Activated naive CD4-positive, alpha-beta T cell treated with anti-CD3 and anti-CD28 coated beads for 36 hours (primary cell): ENCODE measurements at regions not wholly inside any gene's neighbourhood (a gene's known extent, or its start where the extent isn't known, plus 50 kb on each side); places are given as distances from the start of the nearest gene placed in this dataset.

Experiments
- CTCF ChIA-PET: fragments of 350-600 bp; sonication (Branson Sonifier 250); formaldehyde crosslinking; loops from one replicate; lab custom pipeline; 2021; ENCODE audit warnings: antibody characterized with exemption; lab: Charles Lee
- DNase-seq: peaks from one replicate; pipeline ENCODE4 v3.0.0-alpha.2; 2020
- H3K27ac Mint-ChIP-seq: one replicate; pipeline ENCODE4 v1.8.0; 2021; ENCODE audit warnings: mild to moderate bottlenecking, mixed read lengths
- H3K27me3 Mint-ChIP-seq: one replicate; pipeline ENCODE4 v1.8.0; 2021; ENCODE audit warnings: low read depth, mixed read lengths
- H3K36me3 Mint-ChIP-seq: one replicate; pipeline ENCODE4 v1.8.0; 2021; ENCODE audit warnings: low read depth, mixed read lengths
- H3K4me1 Mint-ChIP-seq: one replicate; pipeline ENCODE4 v1.8.0; 2021; ENCODE audit warnings: low read depth, mixed read lengths
- H3K4me3 Mint-ChIP-seq: one replicate; pipeline ENCODE4 v1.8.0; 2021; ENCODE audit warnings: mild to moderate bottlenecking, moderate library complexity, mixed read lengths
- H3K9me3 Mint-ChIP-seq: one replicate; pipeline ENCODE4 v1.8.0; 2021; ENCODE audit warnings: mixed read lengths
- intact Hi-C: fragments of 100-400 bp; cut with micrococcal nuclease; formaldehyde crosslinking; loops from one replicate; pipeline ENCODE4 v1.15.1; 2023

- CTCF ChIA-PET = no interaction called here
- no peak for DNase-seq
Observed at GRCh38 chr11:76282172-76282571, 75.9 kb upstream of the WNT11 start.

DNA sequence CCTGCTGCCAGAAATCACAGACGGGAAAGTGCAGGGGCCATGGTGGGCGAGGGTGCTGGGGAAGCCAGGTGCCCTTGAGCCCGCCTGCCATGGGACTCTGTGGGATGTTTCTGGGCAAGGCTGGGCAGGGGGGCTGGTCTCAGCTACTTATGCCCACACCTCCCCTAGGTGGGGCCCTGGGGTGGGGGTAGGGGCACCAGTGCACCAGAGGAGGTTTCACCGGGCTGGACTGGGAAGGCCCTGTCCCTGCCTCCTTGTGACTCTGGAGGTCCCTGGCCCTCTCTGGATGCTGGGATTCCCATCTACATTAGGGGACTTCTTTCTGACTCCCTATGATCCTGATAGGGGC is 75.2 kb upstream of the WNT11 start:
- Mint-ChIP-seq H3K9me3 (no peaks in the 10 kb centered on the region), H3K27me3 (no peaks in the 10 kb centered on the region), H3K4me1 (no peaks in the 10 kb centered on the region), H3K4me3 (no peak overlapping the region), H3K27ac (no peak overlapping the region), H3K36me3 (no peaks in the 10 kb centered on the region)
- no peak for DNase-seq
- intact Hi-C loops = no loop called here
- CTCF ChIA-PET = interaction anchor here (1.1 kb wide), 1 partner anchor 74 kb away, joined by 3 read pairs; no protein-coding TSS in a partner anchor

More at GRCh38 chr11:76282172-76282571, 75.9 kb upstream of the WNT11 start:
- Mint-ChIP-seq H3K4me3 (no peak overlapping the region), H3K4me1 (peaks cover 3% of the 10 kb centered on the region), H3K27me3 (no peaks in the 10 kb centered on the region), H3K27ac (no peak overlapping the region), H3K36me3 (no peaks in the 10 kb centered on the region), H3K9me3 (no peaks in the 10 kb centered on the region)
- intact Hi-C loops = no loop called here

GRCh38 chr11:76280882-76281557 is 74.7 kb upstream of the WNT11 start:
- intact Hi-C loops = no loop called here
- H3K4me3 Mint-ChIP-seq = no peak overlapping the region
- H3K36me3 Mint-ChIP-seq = no peaks in the 10 kb centered on the region
- H3K4me1 Mint-ChIP-seq = no peaks in the 10 kb centered on the region
- H3K9me3 Mint-ChIP-seq = no peaks in the 10 kb centered on the region
- no peak overlapping the region for H3K27ac Mint-ChIP-seq
- H3K27me3 Mint-ChIP-seq = no peaks in the 10 kb centered on the region
- CTCF ChIA-PET = interaction anchor here (1.1 kb wide), 1 partner anchor 73 kb away, joined by 3 read pairs; no protein-coding TSS in a partner anchor
- no peak for DNase-seq

GRCh38 chr11:76280151-76280881 is 74.0 kb upstream of the WNT11 start:
- Mint-ChIP-seq H3K4me3 (no peak overlapping the region), H3K27ac (no peak overlapping the region), H3K27me3 (no peaks in the 10 kb centered on the region), H3K4me1 (no peaks in the 10 kb centered on the region), H3K9me3 (no peaks in the 10 kb centered on the region), H3K36me3 (no peaks in the 10 kb centered on the region)
- CTCF ChIA-PET = interaction anchor here (0.6 to 1.1 kb wide), 3 partner anchors 73 to 1372 kb away, joined by 3 read pairs; no protein-coding TSS in a partner anchor
- no peak for DNase-seq
- intact Hi-C loops = no loop called here

GRCh38 chr11:76279646-76280045 is 73.3 kb upstream of the WNT11 start:
- DNase-seq = no peak
- H3K27ac Mint-ChIP-seq = no peak overlapping the region
- H3K4me1 Mint-ChIP-seq = no peaks in the 10 kb centered on the region
- H3K9me3 Mint-ChIP-seq = no peaks in the 10 kb centered on the region
- H3K36me3 Mint-ChIP-seq = no peaks in the 10 kb centered on the region
- H3K27me3 Mint-ChIP-seq = no peaks in the 10 kb centered on the region
- intact Hi-C loops = no loop called here
- CTCF ChIA-PET = interaction anchor here (0.6 kb wide), 2 partner anchors 658 to 1371 kb away, joined by 3 read pairs; no protein-coding TSS in a partner anchor
- no peak overlapping the region for H3K4me3 Mint-ChIP-seq

GRCh38 chr11:76279038-76279437 is 72.7 kb upstream of the WNT11 start:
- H3K27ac Mint-ChIP-seq = no peak overlapping the region
- intact Hi-C loops = no loop called here
- no peaks in the 10 kb centered on the region for H3K36me3 Mint-ChIP-seq
- no peak for DNase-seq
- H3K9me3 Mint-ChIP-seq = no peaks in the 10 kb centered on the region
- no peak overlapping the region for H3K4me3 Mint-ChIP-seq
- H3K4me1 Mint-ChIP-seq = no peaks in the 10 kb centered on the region
- CTCF ChIA-PET = no interaction called here
- H3K27me3 Mint-ChIP-seq = no peaks in the 10 kb centered on the region

DNA sequence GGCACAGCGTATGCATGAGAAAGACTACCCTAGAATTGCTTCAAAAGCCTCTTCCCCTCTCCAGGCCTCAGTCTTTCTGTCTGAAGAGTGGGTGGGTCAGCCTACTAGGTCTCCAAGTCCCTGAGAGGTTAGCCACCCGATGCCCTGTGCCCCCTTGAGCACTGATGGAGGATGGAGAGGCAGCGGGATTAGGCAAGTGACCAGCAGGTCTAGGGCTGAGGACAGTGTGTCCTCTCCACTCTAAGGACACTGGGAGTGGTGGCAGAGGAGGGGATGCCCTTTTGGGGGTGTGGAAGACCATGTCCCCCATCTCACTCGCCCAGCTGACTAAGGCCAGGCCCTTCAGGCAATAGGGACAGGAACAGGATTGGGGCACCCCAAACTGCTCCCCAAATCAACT is 72.2 kb upstream of the WNT11 start:
- CTCF ChIA-PET = no interaction called here
- no peaks in the 10 kb centered on the region for H3K27me3 Mint-ChIP-seq
- no peak overlapping the region for H3K27ac Mint-ChIP-seq
- H3K36me3 Mint-ChIP-seq = no peaks in the 10 kb centered on the region
- intact Hi-C loops = no loop called here
- H3K4me1 Mint-ChIP-seq = no peaks in the 10 kb centered on the region
- DNase-seq = no peak
- no peaks in the 10 kb centered on the region for H3K9me3 Mint-ChIP-seq
- no peak overlapping the region for H3K4me3 Mint-ChIP-seq

GRCh38 chr11:76277298-76278175 is 71.2 kb upstream of the WNT11 start:
- CTCF ChIA-PET = no interaction called here
- Mint-ChIP-seq H3K4me1 (no peaks in the 10 kb centered on the region), H3K4me3 (no peak overlapping the region)

DNA sequence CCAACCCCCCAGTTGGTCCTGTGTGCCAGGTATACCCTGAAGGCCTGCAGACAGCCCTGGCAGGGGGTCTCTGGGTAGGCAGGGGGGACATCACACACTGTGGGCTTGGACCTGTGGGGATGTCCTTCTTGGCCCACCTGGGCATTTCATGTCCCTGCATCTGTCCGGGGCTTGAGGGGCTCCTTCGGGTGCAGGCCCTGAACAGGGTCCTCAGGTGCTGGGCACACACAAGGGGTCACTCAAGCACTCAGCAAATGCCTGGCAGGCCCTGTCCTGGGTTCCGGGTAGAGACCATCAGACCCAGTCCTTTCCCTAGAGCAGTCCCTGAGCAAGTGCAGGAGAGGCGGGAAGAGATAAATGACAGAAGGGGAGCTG is 70.5 kb upstream of the WNT11 start:
- CTCF ChIA-PET = no interaction called here
- Mint-ChIP-seq H3K4me3 (no peak overlapping the region), H3K4me1 (no peaks in the 10 kb centered on the region), H3K27ac (no peak overlapping the region), H3K36me3 (no peaks in the 10 kb centered on the region), H3K9me3 (no peaks in the 10 kb centered on the region), H3K27me3 (no peaks in the 10 kb centered on the region)
- intact Hi-C loops = no loop called here
- DNase-seq = no peak

More at GRCh38 chr11:76277298-76278175, 71.2 kb upstream of the WNT11 start:
- no peaks in the 10 kb centered on the region for H3K36me3 Mint-ChIP-seq
- no peak for DNase-seq
- intact Hi-C loops = no loop called here
- no peaks in the 10 kb centered on the region for H3K9me3 Mint-ChIP-seq
- H3K27me3 Mint-ChIP-seq = no peaks in the 10 kb centered on the region
- no peak overlapping the region for H3K27ac Mint-ChIP-seq

- H3K9me3 Mint-ChIP-seq = no peaks in the 10 kb centered on the region
- intact Hi-C loops = no loop called here
- no peaks in the 10 kb centered on the region for H3K27me3 Mint-ChIP-seq
- H3K4me3 Mint-ChIP-seq = no peak overlapping the region
- no peak overlapping the region for H3K27ac Mint-ChIP-seq
- no peaks in the 10 kb centered on the region for H3K4me1 Mint-ChIP-seq
- CTCF ChIA-PET = no interaction called here
- no peaks in the 10 kb centered on the region for H3K36me3 Mint-ChIP-seq
- DNase-seq = no peak
Observed at GRCh38 chr11:76276046-76276780, 69.9 kb upstream of the WNT11 start.

GRCh38 chr11:76275446-76275845 is 69.1 kb upstream of the WNT11 start:
- no peak for DNase-seq
- intact Hi-C loops = no loop called here
- Mint-ChIP-seq H3K36me3 (no peaks in the 10 kb centered on the region), H3K27me3 (no peaks in the 10 kb centered on the region), H3K4me1 (no peaks in the 10 kb centered on the region), H3K9me3 (no peaks in the 10 kb centered on the region), H3K4me3 (no peak overlapping the region), H3K27ac (no peak overlapping the region)
- CTCF ChIA-PET = no interaction called here

DNA sequence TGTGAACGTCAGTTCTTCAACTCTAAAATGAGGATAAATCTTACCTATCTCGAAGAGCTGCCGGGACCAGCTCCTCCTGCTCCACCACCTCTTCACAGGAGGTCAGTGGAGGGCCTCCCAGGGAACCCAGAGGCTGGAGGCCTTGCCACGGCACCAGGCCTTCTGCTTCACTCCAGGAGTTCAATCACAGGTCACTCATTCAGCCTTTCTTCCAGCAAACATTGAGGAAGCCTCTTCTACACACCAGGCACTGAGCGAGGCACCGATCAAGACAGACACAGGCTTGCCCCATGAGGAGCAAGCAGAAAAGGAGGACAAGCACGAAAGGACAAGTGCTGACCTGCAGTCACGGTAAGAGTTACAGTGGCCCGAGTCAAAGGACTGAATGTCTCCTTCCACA is 64.8 kb upstream of the WNT11 start:
- intact Hi-C loops = no loop called here
- no peaks in the 10 kb centered on the region for H3K9me3 Mint-ChIP-seq
- H3K27me3 Mint-ChIP-seq = no peaks in the 10 kb centered on the region
- H3K27ac Mint-ChIP-seq = no peak overlapping the region
- no peaks in the 10 kb centered on the region for H3K36me3 Mint-ChIP-seq
- DNase-seq = no peak
- H3K4me3 Mint-ChIP-seq = no peak overlapping the region
- no peaks in the 10 kb centered on the region for H3K4me1 Mint-ChIP-seq
- CTCF ChIA-PET = interaction anchor here (1.3 to 1.7 kb wide), 2 partner anchors 13 to 47 kb away, joined by 4 to 5 read pairs; no protein-coding TSS in a partner anchor
